PC-3 (cell line): ENCODE measurements at regions not wholly inside any gene's neighbourhood (a gene's known extent, or its start where the extent isn't known, plus 50 kb on each side); places are given as distances from the start of the nearest gene placed in this dataset.

Source experiments
- ATAC-seq: fragments of 200-7000 bp; cut with Tn5 transposase; 2 replicates; pipeline ENCODE4 v1.9.1; 2020; ENCODE audit warnings: mild to moderate bottlenecking, moderate library complexity
- BruUV-seq: library from RNA; stranded (reverse); fragments of 400-500 nt; replicated peaks from 2 replicates; lab custom pipeline; 2021; lab: Mats Ljungman, UMichigan
- CTCF ChIA-PET: fragments of 300-600 bp; sonication (Branson Sonifier 250); formaldehyde crosslinking; loops from one replicate; lab custom pipeline; 2022; ENCODE audit warnings: antibody characterized with exemption; lab: Charles Lee
- POLR2A ChIA-PET: fragments of 300-600 bp; sonication (Branson Sonifier 250); formaldehyde crosslinking; loops from one replicate; lab custom pipeline; 2022; ENCODE audit warnings: antibody characterized with exemption; ENCODE audit not compliant: unreplicated experiment; lab: Charles Lee
- DNase-seq: peaks from one replicate; pipeline ENCODE4 v3.0.0-alpha.2; 2015
- H2AFZ ChIP-seq: fragments of 300-600 bp; sonication (generic); 2 replicates; pipeline ENCODE4 v1.6.0; 2016; ENCODE audit warnings: antibody characterized with exemption, low read length
- H3F3A ChIP-seq: fragments of 300-600 bp; sonication (generic); one replicate; pipeline ENCODE4 v1.6.0; 2017; ENCODE audit warnings: antibody characterized with exemption, low read length, control low read depth, mild to moderate bottlenecking; ENCODE audit not compliant: unreplicated experiment
- H3K27ac ChIP-seq: fragments of 300-600 bp; sonication (generic); 2 replicates; pipeline ENCODE4 v1.5.1; 2016; ENCODE audit warnings: mild to moderate bottlenecking, low read length
- H3K27me3 ChIP-seq: fragments of 300-600 bp; sonication (generic); 2 replicates; pipeline ENCODE4 v1.6.1; 2016; ENCODE audit warnings: low read length, mixed read lengths
- H3K36me3 ChIP-seq: fragments of 300-600 bp; sonication (generic); 2 replicates; pipeline ENCODE4 v1.6.1; 2016; ENCODE audit warnings: low read depth, mixed run types, low read length, mixed read lengths
- H3K4me1 ChIP-seq: fragments of 300-600 bp; sonication (generic); 2 replicates; pipeline ENCODE4 v1.5.1; 2016; ENCODE audit warnings: low read length; ENCODE audit not compliant: insufficient read depth
- H3K4me2 ChIP-seq: fragments of 300-600 bp; sonication (generic); 2 replicates; pipeline ENCODE4 v1.6.0; 2016; ENCODE audit warnings: low read length
- H3K4me3 ChIP-seq: fragments of 300-600 bp; sonication (generic); 2 replicates; pipeline ENCODE4 v1.5.1; 2016; ENCODE audit warnings: mild to moderate bottlenecking, low read length, mixed read lengths
- H3K79me2 ChIP-seq: fragments of 300-600 bp; sonication (generic); 2 replicates; pipeline ENCODE4 v1.6.1; 2017; ENCODE audit warnings: low read length, mixed read lengths
- H3K9ac ChIP-seq: fragments of 300-600 bp; sonication (generic); 2 replicates; pipeline ENCODE4 v1.6.0; 2016; ENCODE audit warnings: mild to moderate bottlenecking, low read length
- H3K9me2 ChIP-seq: fragments of 300-600 bp; sonication (generic); replicated peaks from 2 replicates; pipeline ENCODE4 v1.6.1; 2016; ENCODE audit warnings: mixed run types, low read length, mixed read lengths
- H3K9me3 ChIP-seq: fragments of 300-600 bp; sonication (generic); 2 replicates; pipeline ENCODE4 v1.6.1; 2016; ENCODE audit warnings: low read length, mixed read lengths
- H4K20me1 ChIP-seq: fragments of 300-600 bp; sonication (generic); 2 replicates; pipeline ENCODE4 v1.6.1; 2016; ENCODE audit warnings: low read length, mixed read lengths
- CTCF ChIP-seq: fragments of 300-600 bp; sonication (generic); conservative IDR thresholded peaks from 2 replicates; pipeline ENCODE4 v1.5.1; 2017; ENCODE audit warnings: antibody characterized with exemption, low read depth, mild to moderate bottlenecking, low read length
- EZH2 ChIP-seq: fragments of 300-600 bp; sonication (generic); IDR thresholded peaks from one replicate; pipeline ENCODE4 v1.6.1; 2017; ENCODE audit warnings: antibody characterized with exemption, mild to moderate bottlenecking, low read length; ENCODE audit not compliant: unreplicated experiment
- EZH2phosphoT487 ChIP-seq: fragments of 300-600 bp; sonication (generic); IDR thresholded peaks from 2 replicates; pipeline ENCODE4 v1.6.1; 2018; ENCODE audit warnings: mild to moderate bottlenecking, antibody characterized with exemption, low read length, borderline replicate concordance
- intact Hi-C: fragments of 100-400 bp; cut with micrococcal nuclease; formaldehyde crosslinking; loops from 2 replicates; pipeline ENCODE4 v1.9.0; 2023

DNA sequence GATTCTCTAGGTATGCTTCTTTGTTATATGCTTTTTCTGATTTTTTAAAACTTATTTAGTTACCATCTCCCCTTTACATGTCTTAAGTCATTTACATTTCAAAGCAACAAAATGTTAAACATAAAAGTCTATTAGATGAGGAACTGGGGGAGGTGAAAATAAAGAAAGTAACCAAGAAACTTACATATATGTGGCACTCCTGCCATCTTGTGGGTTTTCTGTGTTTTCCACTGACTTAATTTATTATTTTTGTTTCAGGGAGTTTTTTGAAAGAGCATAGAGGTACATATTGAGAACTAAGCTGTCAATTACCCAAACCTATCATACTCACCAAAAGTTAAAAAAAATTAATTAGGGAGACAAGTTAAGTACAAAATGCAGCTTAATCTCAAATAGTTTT, 1531.1 kb downstream of the MRPL39 start:
- ATAC-seq (no peak), DNase-seq (peak; percentile 20)
- Histone ChIP-seq H3F3A (no peaks in the 10 kb centered on the region), H2AFZ (no peak overlapping the region), H4K20me1 (no peaks in the 10 kb centered on the region), H3K27ac (no peak overlapping the region), H3K9me3 (peaks cover 11% of the 10 kb centered on the region), H3K79me2 (no peaks in the 10 kb centered on the region), H3K27me3 (no peaks in the 10 kb centered on the region), H3K4me1 (no peaks in the 10 kb centered on the region), H3K9me2 (no peaks in the 10 kb centered on the region), H3K9ac (no peak overlapping the region), H3K4me2 (no peak overlapping the region), H3K4me3 (no peak overlapping the region), H3K36me3 (no peaks in the 10 kb centered on the region)
- POLR2A ChIA-PET: no interaction called here
- TF ChIP-seq CTCF (peak; percentile 41; the same call in 1 of the 2 replicates), EZH2 (no peak)
- CTCF ChIA-PET: interaction anchor here (0.8 kb wide), 1 partner anchor 102 kb away, joined by 3 read pairs; no protein-coding TSS in a partner anchor
- no TSS peak for BruUV-seq
- intact Hi-C loops: loop anchor here (1.0 to 5.0 kb wide), 3 partner anchors 108 to 669 kb away; no protein-coding TSS in a partner anchor

DNA sequence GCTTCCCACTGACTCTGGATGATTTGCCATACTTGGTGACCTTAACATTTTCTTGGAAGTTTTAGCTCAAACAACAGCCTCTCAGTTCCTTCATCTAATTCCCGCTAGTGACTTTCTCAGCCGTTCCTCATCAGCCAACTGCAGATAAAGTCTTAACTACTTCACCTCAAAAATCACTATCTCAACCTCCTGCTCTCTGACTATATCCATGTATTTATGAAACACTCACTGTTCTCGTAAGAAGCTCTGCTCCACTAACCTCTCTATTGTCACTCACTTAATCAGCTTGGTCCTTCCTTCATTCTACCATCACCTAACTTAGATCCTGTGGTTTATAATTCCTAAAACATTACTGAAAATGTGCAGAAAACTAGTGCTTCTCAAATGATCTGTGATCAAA, 1551.6 kb downstream of the MRPL39 start:
- DNase-seq (no peak), ATAC-seq (no peak)
- Histone ChIP-seq H4K20me1 (no peaks in the 10 kb centered on the region), H3K9me2 (no peaks in the 10 kb centered on the region), H3K4me2 (no peak overlapping the region), H2AFZ (no peak overlapping the region), H3K36me3 (no peaks in the 10 kb centered on the region), H3K9me3 (no peaks in the 10 kb centered on the region), H3F3A (no peaks in the 10 kb centered on the region), H3K27me3 (no peaks in the 10 kb centered on the region), H3K4me1 (no peaks in the 10 kb centered on the region), H3K9ac (no peak overlapping the region), H3K4me3 (no peak overlapping the region), H3K27ac (no peak overlapping the region), H3K79me2 (no peaks in the 10 kb centered on the region)
- TF ChIP-seq EZH2phosphoT487 (no peak), CTCF (no peak), EZH2 (no peak)
- ChIA-PET POLR2A (interaction anchor here (0.5 kb wide), 1 partner anchor 944 kb away, joined by 3 read pairs; no protein-coding TSS in a partner anchor), CTCF (no interaction called here)
- no TSS peak for BruUV-seq
- intact Hi-C loops: no loop called here

- no peak overlapping the region for H3K9ac ChIP-seq
- H3K27me3 ChIP-seq: no peaks in the 10 kb centered on the region
- H3K9me3 ChIP-seq: no peaks in the 10 kb centered on the region
- peaks cover 11% of the 10 kb centered on the region for H3K4me1 ChIP-seq
- ChIA-PET POLR2A (no interaction called here), CTCF (no interaction called here)
- TF ChIP-seq EZH2 (no peak), EZH2phosphoT487 (no peak), CTCF (no peak)
- no peak overlapping the region for H3K27ac ChIP-seq
- H3K4me3 ChIP-seq: no peak overlapping the region
- H3K4me2 ChIP-seq: no peak overlapping the region
- BruUV-seq: no TSS peak
- intact Hi-C loops: no loop called here
- H3K36me3 ChIP-seq: no peaks in the 10 kb centered on the region
- DNase-seq (no peak), ATAC-seq (no peak)
- H3F3A ChIP-seq: no peaks in the 10 kb centered on the region
- H3K9me2 ChIP-seq: no peaks in the 10 kb centered on the region
- H3K79me2 ChIP-seq: no peaks in the 10 kb centered on the region
- no peak overlapping the region for H2AFZ ChIP-seq
- H4K20me1 ChIP-seq: no peaks in the 10 kb centered on the region
These were observed 1557.0 kb downstream of the MRPL39 start for GRCh38 chr21:24050231-24050630.
